GM19455 (cell line): ENCODE measurements at regions not wholly inside any gene's neighbourhood (a gene's known extent, or its start where the extent isn't known, plus 50 kb on each side); places are given as distances from the start of the nearest gene placed in this dataset.
A peak's percentile ranks its signal among the peaks of the same experiment; 100 is the strongest.

Source experiments
- ATAC-seq: cut with Tn5 transposase; IDR thresholded peaks from one replicate; pipeline ENCODE4 v1.9.1; 2021; ENCODE audit not compliant: unreplicated experiment

DNA sequence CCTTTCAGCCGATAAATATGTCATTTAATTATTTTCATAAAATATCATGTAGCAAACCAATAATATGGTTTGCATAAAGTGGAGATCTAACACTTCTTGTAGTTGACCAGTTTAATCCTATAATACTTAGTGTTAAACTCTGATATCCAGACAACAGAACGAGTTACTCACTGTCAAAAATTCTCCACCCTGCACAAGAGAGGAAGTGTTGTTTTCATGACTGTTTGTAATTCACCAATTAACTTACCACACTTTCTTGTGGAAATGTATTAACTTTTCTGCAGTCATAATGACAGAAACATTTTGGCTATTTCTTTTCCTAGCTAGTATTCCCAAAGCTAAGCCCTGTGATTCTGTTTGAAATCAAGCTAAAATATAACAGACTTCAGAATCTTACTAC, 555.3 kb upstream of the FTMT start:
- ATAC-seq: no peak

- no peak for ATAC-seq
Observed at GRCh38 chr5:121299153-121299552, 552.5 kb upstream of the FTMT start.

- no peak for ATAC-seq
Observed at GRCh38 chr5:121304838-121305237, 546.8 kb upstream of the FTMT start.

DNA sequence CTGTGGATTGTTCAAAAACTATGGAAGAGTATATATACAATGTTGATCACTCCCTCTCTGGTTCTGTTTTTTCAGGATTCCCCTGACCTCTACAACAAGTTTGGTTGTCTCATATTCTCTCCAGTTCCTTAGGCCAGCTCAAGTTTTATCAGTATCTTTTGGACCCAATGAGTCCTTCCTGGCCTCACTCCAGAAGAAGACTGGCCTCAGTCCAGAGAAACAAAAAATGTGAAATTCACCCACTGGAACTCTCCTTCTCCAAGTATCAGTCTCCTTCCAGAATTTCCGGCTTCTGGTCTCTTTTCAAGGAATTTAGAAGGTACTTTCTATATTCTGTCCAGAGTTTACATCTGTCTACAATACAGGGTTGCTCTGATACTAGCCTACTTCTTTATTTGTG, 537.8 kb upstream of the FTMT start:
- no peak for ATAC-seq

- no peak for ATAC-seq
Observed at GRCh38 chr5:121315786-121316185, 535.9 kb upstream of the FTMT start.

DNA sequence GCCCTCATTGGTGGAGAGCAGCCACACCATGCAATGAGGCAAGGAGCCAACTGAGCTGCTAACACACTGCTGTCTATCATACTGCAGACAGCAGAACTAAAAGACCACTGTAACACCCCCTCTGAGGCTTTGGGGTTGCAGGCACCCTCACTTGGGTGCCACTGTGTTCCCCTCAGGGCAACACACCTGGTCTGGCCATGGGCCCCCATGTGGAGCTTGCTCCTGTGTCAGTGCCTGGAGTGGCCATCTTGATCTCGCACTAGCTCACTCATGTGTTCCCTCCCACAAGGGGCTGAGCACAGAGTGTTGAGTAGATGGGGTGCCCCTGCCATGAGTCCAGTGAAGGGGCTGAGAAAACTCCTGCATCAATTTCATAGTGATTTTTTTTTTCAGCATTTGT, 532.4 kb upstream of the FTMT start:
- no peak for ATAC-seq

DNA sequence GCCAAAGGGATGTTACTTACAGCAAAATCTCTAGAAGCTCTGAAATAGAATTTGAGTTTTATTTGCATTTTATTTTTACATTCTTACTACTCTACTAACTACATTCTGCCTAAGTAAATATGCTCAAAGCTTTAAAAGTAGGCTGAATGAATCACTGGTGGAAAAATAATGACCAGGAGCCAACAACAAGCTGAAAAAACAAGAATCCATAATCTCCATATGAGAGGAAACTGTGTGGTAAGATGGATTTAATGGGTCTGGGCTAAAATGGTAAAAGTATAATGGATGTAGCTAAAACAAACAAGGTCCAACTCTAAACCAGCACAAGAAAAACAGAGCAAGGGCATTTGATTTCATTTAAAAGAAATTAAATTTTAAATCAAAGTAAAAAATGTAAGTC, 525.8 kb upstream of the FTMT start:
- no peak for ATAC-seq

- ATAC-seq: no peak
Observed at GRCh38 chr5:121350181-121350930, 501.3 kb upstream of the FTMT start.

DNA sequence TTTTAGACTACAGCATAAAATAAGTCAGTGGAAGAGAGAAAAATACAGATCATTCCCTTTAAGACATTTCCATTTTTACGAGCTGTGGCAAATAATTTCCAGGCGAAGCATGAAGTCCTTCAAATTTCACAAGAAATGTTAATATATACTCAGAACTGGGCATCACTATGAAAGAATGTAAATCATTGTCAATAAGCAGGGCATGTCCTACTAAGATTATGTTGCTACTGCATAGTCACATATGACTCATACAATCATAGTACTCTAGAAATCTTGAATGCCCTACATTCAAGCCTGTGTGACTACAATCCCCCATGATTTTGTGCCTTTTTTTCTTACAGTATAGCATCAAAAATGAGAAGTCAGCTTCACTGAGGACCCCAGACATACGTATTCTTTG, 485.2 kb upstream of the FTMT start:
- ATAC-seq: no peak

DNA sequence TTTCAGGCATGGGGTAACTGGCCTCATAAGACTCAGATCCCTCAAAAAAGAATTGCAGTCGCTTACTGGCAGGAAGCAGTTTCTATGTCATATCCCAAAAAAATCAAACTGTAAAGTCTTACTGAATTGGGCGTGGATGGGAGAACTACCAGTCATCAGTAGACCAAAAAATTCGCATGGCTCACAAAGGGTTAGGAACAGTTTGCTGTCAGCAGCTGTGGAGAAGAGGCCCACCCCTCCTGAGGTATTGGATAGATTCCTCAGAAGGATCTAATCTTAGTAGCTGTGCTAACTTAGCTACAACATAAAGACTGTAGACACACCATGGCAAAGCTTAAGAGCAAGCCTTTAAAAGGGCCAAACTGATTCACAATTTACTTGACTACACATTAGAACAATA, 478.3 kb upstream of the FTMT start:
- no peak for ATAC-seq

- ATAC-seq: no peak
Observed at GRCh38 chr5:121377461-121377860, 474.2 kb upstream of the FTMT start.

DNA sequence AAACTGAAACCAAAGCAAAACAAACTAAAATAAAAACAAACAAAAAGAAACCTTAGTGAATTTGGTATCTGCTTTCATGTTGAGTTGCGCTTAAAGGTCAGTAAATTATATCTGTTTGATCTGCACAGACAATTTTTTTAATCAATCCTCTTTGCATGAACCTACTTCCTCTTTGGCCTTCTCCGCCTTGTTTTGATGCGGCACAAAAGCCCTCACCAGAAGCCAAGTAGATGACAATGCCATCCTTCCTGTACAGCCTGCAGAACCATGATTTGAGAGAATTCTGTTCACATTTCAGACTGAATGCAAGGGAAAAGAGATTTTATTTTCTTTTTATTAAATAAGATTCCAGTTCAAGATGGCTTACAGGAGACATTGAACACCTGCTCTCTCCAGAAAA, 473.6 kb upstream of the FTMT start:
- ATAC-seq: no peak

DNA sequence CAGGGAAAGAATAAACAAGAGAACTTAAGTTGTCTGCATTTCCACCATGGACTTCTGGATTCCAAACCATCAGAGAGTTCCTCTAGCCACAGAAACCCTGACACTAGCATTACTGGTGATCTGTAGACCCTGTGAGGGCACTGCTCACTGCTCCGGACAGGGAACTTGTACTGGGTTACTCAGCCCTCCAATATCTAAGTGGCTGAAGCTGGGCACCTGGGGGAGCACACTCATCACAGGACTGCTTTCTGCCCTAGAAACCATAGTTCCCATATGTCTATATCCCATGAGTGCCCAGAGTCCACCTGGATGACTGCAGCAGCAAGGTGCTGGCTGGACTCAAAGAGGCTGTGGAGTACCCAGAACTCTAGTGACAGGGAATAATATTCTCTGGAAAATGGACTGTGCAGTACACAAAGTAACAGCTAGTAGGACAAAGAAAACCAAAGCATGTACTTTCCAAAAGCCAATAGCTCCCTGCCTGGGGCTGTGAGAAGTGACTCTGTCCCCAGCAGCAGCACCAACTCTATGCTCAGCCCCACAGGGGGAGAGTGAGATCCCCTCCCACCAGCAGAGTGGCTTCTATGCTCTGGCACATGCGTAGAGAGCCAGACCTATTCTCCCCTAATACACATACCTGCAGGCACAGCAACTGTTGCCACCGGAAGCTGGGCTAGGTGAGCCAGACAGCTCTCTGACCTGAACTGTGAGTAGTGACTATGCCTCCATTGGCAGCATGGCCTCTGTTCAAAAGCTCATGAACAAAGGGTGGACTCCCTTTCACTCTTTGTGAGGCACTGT, 472.9 kb upstream of the FTMT start:
- no peak for ATAC-seq

GRCh38 chr5:121380066-121380465, 471.6 kb upstream of the FTMT start:
- no peak for ATAC-seq

GRCh38 chr5:121384359-121384758, 467.3 kb upstream of the FTMT start:
- ATAC-seq: no peak

GRCh38 chr5:121386334-121386733, 465.3 kb upstream of the FTMT start:
- ATAC-seq: no peak

GRCh38 chr5:121396716-121397115, 455.0 kb upstream of the FTMT start:
- no peak for ATAC-seq

DNA sequence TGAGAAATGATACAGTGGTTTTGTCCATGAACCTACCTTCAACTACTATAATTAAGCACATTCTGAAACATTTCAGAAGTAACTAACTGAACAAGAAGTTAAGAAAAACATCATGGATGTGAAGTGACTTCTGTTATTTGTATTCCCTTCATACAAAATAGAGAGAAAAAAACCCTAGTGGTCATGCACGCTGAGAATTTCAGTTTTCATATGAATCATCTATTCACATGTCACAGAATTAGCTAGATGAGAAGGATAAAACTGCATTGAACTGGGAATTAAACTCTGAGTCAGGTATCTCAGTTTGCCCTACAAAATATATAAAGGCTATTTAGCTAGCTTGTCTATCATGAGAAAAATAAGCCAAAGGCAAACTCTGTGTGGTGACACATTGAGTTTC, 451.8 kb upstream of the FTMT start:
- ATAC-seq: peak; percentile 69

DNA sequence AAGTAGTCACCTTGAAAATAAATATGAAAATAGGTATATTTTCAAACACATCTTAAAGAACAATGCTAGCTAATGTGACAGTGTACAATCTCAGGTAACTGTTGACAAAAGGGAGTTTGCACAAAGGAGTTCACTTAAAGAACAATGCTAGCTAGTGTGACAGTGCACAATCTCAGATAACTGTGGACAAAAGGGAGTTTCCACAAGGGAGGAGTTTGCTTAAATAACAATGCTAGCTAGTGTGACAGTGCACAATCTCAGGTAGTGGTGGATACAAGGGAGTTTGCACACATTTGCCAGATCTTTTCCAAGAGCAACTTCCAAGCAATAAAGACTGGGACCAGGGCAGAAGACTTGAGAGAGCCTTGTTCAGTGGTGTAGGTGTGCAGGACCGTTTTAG, 442.9 kb upstream of the FTMT start:
- ATAC-seq: no peak

DNA sequence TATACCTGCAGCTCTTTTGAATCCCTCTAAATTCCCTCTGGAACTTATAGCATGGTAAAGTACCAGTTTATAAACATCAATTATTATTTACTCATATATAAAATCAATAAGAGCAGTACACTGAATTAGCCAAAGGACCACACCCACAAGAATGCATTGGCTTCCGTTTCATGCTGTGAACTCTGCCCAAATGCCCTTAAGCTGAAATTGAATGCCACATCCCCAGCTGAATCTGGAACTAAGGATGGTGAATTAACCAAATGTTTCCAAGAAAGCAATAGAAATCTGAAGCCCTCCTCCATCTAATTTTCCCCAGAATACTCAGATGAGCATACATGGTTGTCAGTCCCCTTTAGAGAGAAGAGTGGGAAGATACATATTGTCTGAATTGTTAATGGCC, 436.4 kb upstream of the FTMT start:
- no peak for ATAC-seq

DNA sequence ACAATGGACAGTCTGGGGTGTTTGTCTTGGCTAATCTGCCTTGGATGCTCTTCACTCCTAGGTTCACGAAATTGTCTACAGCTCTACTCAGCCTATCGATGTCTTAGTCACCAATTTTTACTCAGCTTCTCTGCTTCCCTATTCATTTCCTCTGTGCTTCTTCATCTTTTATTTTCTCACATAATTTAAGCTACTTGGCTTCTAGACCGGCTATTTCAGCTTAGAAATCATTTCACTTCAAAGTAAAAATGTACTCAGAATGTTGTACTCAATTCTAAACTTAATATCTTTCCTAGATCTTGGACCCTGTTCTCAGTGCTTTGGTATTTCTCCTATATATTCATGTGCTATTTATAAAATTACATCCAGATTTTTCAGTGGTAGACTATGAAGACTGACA, 430.0 kb upstream of the FTMT start:
- ATAC-seq: no peak

DNA sequence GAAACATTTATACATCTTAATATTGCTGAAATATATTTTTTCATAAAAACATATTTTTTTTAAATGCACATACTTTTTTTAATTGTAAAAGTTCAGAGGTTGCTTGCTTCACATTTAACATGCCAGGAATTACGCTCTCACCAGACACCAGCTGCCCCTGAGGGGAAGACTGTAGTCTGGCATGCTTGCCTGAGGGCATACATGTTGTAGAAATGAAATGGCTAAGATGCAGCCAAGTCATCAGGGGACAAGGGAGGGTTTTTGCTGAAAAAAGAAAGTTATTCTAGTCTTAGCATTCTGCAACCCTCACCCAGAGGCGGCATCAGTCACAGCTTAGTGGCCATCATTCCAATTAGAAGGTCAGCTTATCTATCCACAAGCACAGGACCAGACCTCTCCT, 426.7 kb upstream of the FTMT start:
- no peak for ATAC-seq

GRCh38 chr5:121426153-121426552, 425.5 kb upstream of the FTMT start:
- ATAC-seq: no peak
